Spinal cord (tissue), 9 donors: ENCODE measurements at regions not wholly inside any gene's neighbourhood (a gene's known extent, or its start where the extent isn't known, plus 50 kb on each side); places are given as distances from the start of the nearest gene placed in this dataset.

ENCODE experiments used
- DNase-seq, 6 donors: peaks; one replicate each; pipeline versions ENCODE4 v3.0.0 to v3.0.0-alpha.2; 2013 to 2015; ENCODE audit warnings: low spot score in 6 of 6, low read depth in 4 of 6
- H3K27ac ChIP-seq: one replicate; pipeline ENCODE4 v1.5.1; 2013; ENCODE audit warnings: low read depth, low read length, control low read depth
- H3K27me3 ChIP-seq: one replicate; pipeline ENCODE4 v1.6.1; 2013; ENCODE audit warnings: low read length; ENCODE audit not compliant: control insufficient read depth, insufficient read depth
- H3K36me3 ChIP-seq: one replicate; pipeline ENCODE4 v1.6.1; 2013; ENCODE audit warnings: low read length; ENCODE audit not compliant: control insufficient read depth, insufficient read depth
- H3K4me1 ChIP-seq: one replicate; pipeline ENCODE4 v1.6.1; 2013; ENCODE audit warnings: low read length; ENCODE audit not compliant: control insufficient read depth, insufficient read depth
- H3K4me3 ChIP-seq: one replicate; pipeline ENCODE4 v1.5.1; 2013; ENCODE audit warnings: low read depth, low read length, control low read depth
- H3K9me3 ChIP-seq: one replicate; pipeline ENCODE4 v1.6.1; 2013; ENCODE audit warnings: low read length; ENCODE audit not compliant: control insufficient read depth, insufficient read depth
- WGBS: methylation state at CpG from one replicate; pipeline ENCODE4 v1.1.5; 2013; ENCODE audit warnings: missing lambda C conversion rate; ENCODE audit not compliant: insufficient coverage; 5-methylcytosine and 5-hydroxymethylcytosine counted together
- donor health status: healthy.

DNA sequence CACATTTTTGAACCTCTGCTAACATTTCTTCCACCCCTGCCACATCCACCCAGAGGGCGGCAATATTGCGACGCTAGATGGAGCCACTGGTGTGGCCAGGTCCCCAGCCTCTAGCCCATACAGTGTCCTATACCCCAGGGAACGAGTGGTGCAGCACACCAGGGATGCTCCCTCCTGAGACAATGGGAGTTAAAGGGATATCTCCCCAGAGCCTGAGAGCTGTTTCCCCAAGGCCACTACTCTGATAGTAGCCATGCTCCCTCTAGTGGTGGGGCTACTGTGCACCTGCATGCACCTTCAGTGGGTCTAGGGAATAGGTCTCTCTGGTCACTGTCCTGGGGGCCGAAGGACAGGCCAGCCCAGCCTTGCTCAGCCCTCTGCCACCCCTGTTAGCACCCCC, 336.4 kb upstream of the FSHR start:
- Histone ChIP-seq H3K4me3 (no peak overlapping the region), H3K9me3 (no peaks in the 10 kb centered on the region), H3K27ac (no peak overlapping the region), H3K4me1 (no peaks in the 10 kb centered on the region), H3K27me3 (no peaks in the 10 kb centered on the region), H3K36me3 (no peaks in the 10 kb centered on the region)
- DNase-seq = no peak
- 92% methylated on average over 2 of the region's 5 CpGs for WGBS

DNA sequence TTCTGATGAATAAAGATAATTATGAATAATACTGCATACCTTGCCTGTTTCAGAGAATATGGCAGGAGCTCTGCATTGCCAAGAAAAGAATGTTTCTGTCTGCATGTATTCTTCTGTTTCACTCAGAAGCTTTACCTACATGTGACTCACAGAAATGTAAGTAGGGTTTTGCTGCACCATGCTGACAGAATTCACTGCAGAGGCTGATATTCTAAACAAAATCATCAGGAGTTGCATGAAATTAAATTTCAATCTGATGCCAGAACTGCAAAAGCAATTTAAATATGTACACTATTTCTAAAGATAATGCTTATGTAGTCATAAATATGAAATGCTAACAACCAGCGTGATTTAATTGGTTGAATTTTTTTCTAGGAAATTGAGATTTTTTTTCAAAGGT, 332.8 kb upstream of the FSHR start:
- H3K27me3 ChIP-seq = no peaks in the 10 kb centered on the region
- no peaks in the 10 kb centered on the region for H3K9me3 ChIP-seq
- H3K4me1 ChIP-seq = no peaks in the 10 kb centered on the region
- WGBS = no CpG with 5 or more reads among the region's 1 CpG
- peak in 2 of 6 donors; percentile 31 to 70 for DNase-seq
- H3K4me3 ChIP-seq = no peak overlapping the region
- no peak overlapping the region for H3K27ac ChIP-seq
- no peaks in the 10 kb centered on the region for H3K36me3 ChIP-seq

GRCh38 chr2:49480520-49480919, 326.2 kb upstream of the FSHR start:
- Histone ChIP-seq H3K4me3 (no peak overlapping the region), H3K9me3 (no peaks in the 10 kb centered on the region), H3K4me1 (no peaks in the 10 kb centered on the region), H3K27me3 (no peaks in the 10 kb centered on the region), H3K27ac (no peak overlapping the region), H3K36me3 (no peaks in the 10 kb centered on the region)
- no peak for DNase-seq
- whole genome bisulfite sequencing = no CpG with 5 or more reads among the region's 1 CpG

GRCh38 chr2:49465157-49465831, 311.0 kb upstream of the FSHR start:
- WGBS = no CpG with 5 or more reads among the region's 1 CpG
- H3K4me1 ChIP-seq = no peaks in the 10 kb centered on the region
- DNase-seq = no peak
- H3K9me3 ChIP-seq = peaks cover 5% of the 10 kb centered on the region
- H3K4me3 ChIP-seq = no peak overlapping the region
- H3K27me3 ChIP-seq = no peaks in the 10 kb centered on the region
- H3K27ac ChIP-seq = no peak overlapping the region
- no peaks in the 10 kb centered on the region for H3K36me3 ChIP-seq

- Histone ChIP-seq H3K4me1 (no peaks in the 10 kb centered on the region), H3K9me3 (peaks cover 2% of the 10 kb centered on the region), H3K27ac (no peak overlapping the region), H3K27me3 (no peaks in the 10 kb centered on the region), H3K4me3 (no peak overlapping the region), H3K36me3 (no peaks in the 10 kb centered on the region)
- DNase-seq = no peak
- 100% methylated on average over 1 of the region's 3 CpGs for WGBS
Measured at GRCh38 chr2:49459314-49459993, 305.1 kb upstream of the FSHR start.

- Histone ChIP-seq H3K27me3 (no peaks in the 10 kb centered on the region), H3K27ac (no peak overlapping the region), H3K9me3 (no peaks in the 10 kb centered on the region), H3K4me1 (no peaks in the 10 kb centered on the region), H3K36me3 (no peaks in the 10 kb centered on the region), H3K4me3 (no peak overlapping the region)
- WGBS = 79% methylated on average over 2 of the region's 3 CpGs
- DNase-seq = no peak
Measured at GRCh38 chr2:49444005-49444404, 289.7 kb upstream of the FSHR start.

GRCh38 chr2:49426996-49427395, 272.7 kb upstream of the FSHR start:
- H3K36me3 ChIP-seq = no peaks in the 10 kb centered on the region
- 65% methylated on average over 4 of the region's 4 CpGs for WGBS

DNA sequence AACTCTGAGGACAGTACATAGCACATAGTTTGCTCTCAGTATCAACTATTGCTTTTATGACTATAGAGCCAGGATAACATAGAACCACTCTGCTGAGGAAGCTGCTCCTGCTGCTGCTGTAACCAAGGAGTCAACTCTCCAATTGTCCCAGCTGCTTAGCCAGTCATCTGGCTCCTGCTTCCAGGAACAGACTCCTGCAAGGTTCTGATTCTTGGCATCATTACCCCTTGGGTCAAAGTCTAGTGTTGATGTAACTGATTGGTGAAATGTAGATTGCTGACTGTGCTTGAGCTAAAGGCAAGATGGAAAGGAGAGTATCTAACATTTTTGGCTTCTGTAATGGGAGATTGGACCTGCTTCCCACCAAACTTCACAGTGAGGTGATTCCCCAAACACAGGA, 261.9 kb upstream of the FSHR start:
- no peak overlapping the region for H3K4me3 ChIP-seq
- H3K36me3 ChIP-seq = no peaks in the 10 kb centered on the region
- H3K9me3 ChIP-seq = no peaks in the 10 kb centered on the region
- DNase-seq = no peak
- no peaks in the 10 kb centered on the region for H3K27me3 ChIP-seq
- no peaks in the 10 kb centered on the region for H3K4me1 ChIP-seq
- H3K27ac ChIP-seq = no peak overlapping the region

More at GRCh38 chr2:49426996-49427395, 272.7 kb upstream of the FSHR start:
- peak in 1 of 6 donors; percentile 18 for DNase-seq
- Histone ChIP-seq H3K4me3 (no peak overlapping the region), H3K27ac (no peak overlapping the region), H3K9me3 (no peaks in the 10 kb centered on the region), H3K27me3 (no peaks in the 10 kb centered on the region), H3K4me1 (no peaks in the 10 kb centered on the region)

- Histone ChIP-seq H3K36me3 (no peaks in the 10 kb centered on the region), H3K4me1 (no peaks in the 10 kb centered on the region), H3K27ac (no peak overlapping the region), H3K27me3 (no peaks in the 10 kb centered on the region), H3K9me3 (peaks cover 2% of the 10 kb centered on the region), H3K4me3 (no peak overlapping the region)
- peak in 4 of 6 donors; percentile 3 to 76 (median 7) for DNase-seq
- WGBS = no CpG with 5 or more reads among the region's 4 CpGs
Measured at GRCh38 chr2:49404108-49404507, 249.8 kb upstream of the FSHR start.

GRCh38 chr2:49403637-49404036, 249.3 kb upstream of the FSHR start:
- no peak overlapping the region for H3K27ac ChIP-seq
- no peak overlapping the region for H3K4me3 ChIP-seq
- H3K9me3 ChIP-seq = peaks cover 2% of the 10 kb centered on the region
- no peaks in the 10 kb centered on the region for H3K4me1 ChIP-seq
- H3K27me3 ChIP-seq = no peaks in the 10 kb centered on the region
- no peaks in the 10 kb centered on the region for H3K36me3 ChIP-seq
- DNase-seq = peak in 4 of 6 donors; percentile 15 to 86 (median 21)
- no CpG with 5 or more reads among the region's 2 CpGs for WGBS
